ENCODE measurements at regions not wholly inside any gene's neighbourhood (a gene's known extent, or its start where the extent isn't known, plus 50 kb on each side); places are given as distances from the start of the nearest gene placed in this dataset.

GRCh38 chr5:126065061-126065460, 358.1 kb upstream of the GRAMD2B start:
- no peak for TF ChIP-seq CTCF (conservative IDR thresholded peaks at IDR 0.05; ENCODE audit: low read depth, low read length)
- TF ChIP-seq EZH2 (IDR thresholded peaks at IDR 0.05; ENCODE audit: low read length, unreplicated experiment) = no peak
- no peak for TF ChIP-seq EZH2phosphoT487 (IDR thresholded peaks at IDR 0.05; ENCODE audit: borderline replicate concordance, low read length)
